Peyer's patch (tissue), 4 donors: ENCODE measurements at regions not wholly inside any gene's neighbourhood (a gene's known extent, or its start where the extent isn't known, plus 50 kb on each side); places are given as distances from the start of the nearest gene placed in this dataset.

Experiments used
- POLR2A ChIP-seq, 2 donors: fragments of 450-650 bp; IDR thresholded peaks; one replicate each; pipeline ENCODE4 v1.5.1; 2017; ENCODE audit warnings: antibody characterized with exemption in 2 of 2, mild to moderate bottlenecking in 2 of 2, moderate library complexity in 2 of 2
- TF ChIP-seq, protein P1 (sequence below), 6 experiments: fragments of 450-650 bp in 4 of 6; fragments of 200-600 bp in 2 of 6; sonication (generic) in 1 of 6; IDR thresholded peaks; one replicate each; pipeline ENCODE4 v1.5.1; 2017 to 2019; ENCODE audit warnings: antibody characterized with exemption in 6 of 6, mild to moderate bottlenecking in 3 of 6, moderate library complexity in 1 of 6

DNA sequence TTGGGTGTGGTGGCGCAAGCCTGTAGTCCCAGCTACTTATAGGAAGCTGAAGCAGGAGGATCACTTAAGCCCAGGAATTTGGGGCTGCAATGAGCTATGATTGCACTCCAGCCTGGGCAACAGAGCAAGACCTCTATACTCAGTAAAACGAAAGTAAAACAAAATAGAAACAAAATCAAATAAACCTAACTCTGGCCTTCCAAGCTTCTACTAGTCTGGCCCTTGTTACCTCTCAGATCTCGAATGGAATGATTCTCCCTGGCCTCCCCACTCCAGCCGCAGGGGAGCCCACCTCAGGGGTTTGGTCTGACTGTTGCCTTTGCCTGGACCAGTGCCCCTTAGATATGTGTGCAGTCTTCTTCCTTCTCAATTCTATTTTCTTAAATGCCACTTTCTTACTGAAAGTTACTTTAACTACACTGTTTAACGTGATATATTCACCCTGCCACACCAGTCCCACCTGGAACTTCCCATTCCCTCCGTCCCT lies 160.0 kb upstream of the GCFC2 start:
- TF ChIP-seq, protein P1, sequence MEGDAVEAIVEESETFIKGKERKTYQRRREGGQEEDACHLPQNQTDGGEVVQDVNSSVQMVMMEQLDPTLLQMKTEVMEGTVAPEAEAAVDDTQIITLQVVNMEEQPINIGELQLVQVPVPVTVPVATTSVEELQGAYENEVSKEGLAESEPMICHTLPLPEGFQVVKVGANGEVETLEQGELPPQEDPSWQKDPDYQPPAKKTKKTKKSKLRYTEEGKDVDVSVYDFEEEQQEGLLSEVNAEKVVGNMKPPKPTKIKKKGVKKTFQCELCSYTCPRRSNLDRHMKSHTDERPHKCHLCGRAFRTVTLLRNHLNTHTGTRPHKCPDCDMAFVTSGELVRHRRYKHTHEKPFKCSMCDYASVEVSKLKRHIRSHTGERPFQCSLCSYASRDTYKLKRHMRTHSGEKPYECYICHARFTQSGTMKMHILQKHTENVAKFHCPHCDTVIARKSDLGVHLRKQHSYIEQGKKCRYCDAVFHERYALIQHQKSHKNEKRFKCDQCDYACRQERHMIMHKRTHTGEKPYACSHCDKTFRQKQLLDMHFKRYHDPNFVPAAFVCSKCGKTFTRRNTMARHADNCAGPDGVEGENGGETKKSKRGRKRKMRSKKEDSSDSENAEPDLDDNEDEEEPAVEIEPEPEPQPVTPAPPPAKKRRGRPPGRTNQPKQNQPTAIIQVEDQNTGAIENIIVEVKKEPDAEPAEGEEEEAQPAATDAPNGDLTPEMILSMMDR (IDR thresholded peaks at IDR 0.05) = no peak
- TF ChIP-seq POLR2A (IDR thresholded peaks at IDR 0.05) = no peak
